ENCODE measurements at regions not wholly inside any gene's neighbourhood (a gene's known extent, or its start where the extent isn't known, plus 50 kb on each side); places are given as distances from the start of the nearest gene placed in this dataset.

GRCh38 chr6:6384520-6384919, 64.1 kb upstream of the F13A1 start:
- Histone ChIP-seq H3K4me2 (no peak overlapping the region), H2AFZ (ENCODE audit: low read depth) (no peak overlapping the region), H3K4me3 (ENCODE audit: low read depth in 2 of 2, low read length in 1 of 2) (no peak overlapping the region), H3K9me2 (no peaks in the 10 kb centered on the region), H3F3A (replicated peaks; ENCODE audit: insufficient read depth) (no peaks in the 10 kb centered on the region), H3K9ac (no peak overlapping the region), H3K4me1 (ENCODE audit: control insufficient read depth in 1 of 2, insufficient read depth in 2 of 2, low read depth in 1 of 2, low read length in 1 of 2) (no peaks in the 10 kb centered on the region; a peak in 1 of 4 replicates), H3K79me2 (ENCODE audit: insufficient read depth) (no peaks in the 10 kb centered on the region), H4K20me1 (ENCODE audit: insufficient read depth) (no peaks in the 10 kb centered on the region), H3K27me3 (ENCODE audit: insufficient read depth) (no peaks in the 10 kb centered on the region), H3K27ac (ENCODE audit: low read depth in 2 of 2, low read length in 1 of 2) (no peak overlapping the region), H3K36me3 (replicated peaks in 1 of 2; ENCODE audit: control insufficient read depth in 1 of 2, insufficient read depth in 2 of 2, low read length in 1 of 2) (no peaks in the 10 kb centered on the region), H3K9me3 (no peaks in the 10 kb centered on the region)
- CTCF ChIA-PET, result no interaction called here
- WGBS (ENCODE audit: low lambda C conversion rate), result 22% methylated on average over 1 of the region's 7 CpGs
- TF ChIP-seq IRF3 (IDR thresholded peaks at IDR 0.05; ENCODE audit: low read depth, low read length) (no peak), FOXJ3 (CRISPR knock-in tag; IDR thresholded peaks at IDR 0.05) (no peak), SMC3 (IDR thresholded peaks at IDR 0.05; ENCODE audit: low read depth, low read length) (no peak), REST (IDR thresholded peaks at IDR 0.05; ENCODE audit: low read depth, low read length) (no peak), TAF1 (IDR thresholded peaks at IDR 0.05; ENCODE audit: borderline replicate concordance, low read depth, low read length) (no peak), YY1 (IDR thresholded peaks at IDR 0.05; ENCODE audit: low read depth) (no peak), USF2 (IDR thresholded peaks at IDR 0.05; ENCODE audit: borderline replicate concordance, low read depth, low read length) (no peak), NRF1 (IDR thresholded peaks at IDR 0.05; ENCODE audit: low read depth, low read length) (no peak), MXI1 (IDR thresholded peaks at IDR 0.05; ENCODE audit: low read depth, low read length) (no peak), CTCF (IDR thresholded peaks at IDR 0.05) (no peak), PBX3 (IDR thresholded peaks at IDR 0.05) (no peak), MAX (IDR thresholded peaks at IDR 0.05; ENCODE audit: low read depth) (no peak), JUND (IDR thresholded peaks at IDR 0.05) (no peak), FOSL2 (IDR thresholded peaks at IDR 0.05; ENCODE audit: borderline replicate concordance, low read depth) (no peak), GATA2 (CRISPR knock-in tag; IDR thresholded peaks at IDR 0.05) (no peak), RFX5 (IDR thresholded peaks at IDR 0.05; ENCODE audit: low read length) (no peak), RXRA (IDR thresholded peaks at IDR 0.05; ENCODE audit: borderline replicate concordance, low read depth) (no peak)
- no peak for DNase-seq
- POLR2A ChIA-PET, result no interaction called here

Data from SK-N-SH (cell line).